ENCODE measurements at regions not wholly inside any gene's neighbourhood (a gene's known extent, or its start where the extent isn't known, plus 50 kb on each side); places are given as distances from the start of the nearest gene placed in this dataset.

DNA sequence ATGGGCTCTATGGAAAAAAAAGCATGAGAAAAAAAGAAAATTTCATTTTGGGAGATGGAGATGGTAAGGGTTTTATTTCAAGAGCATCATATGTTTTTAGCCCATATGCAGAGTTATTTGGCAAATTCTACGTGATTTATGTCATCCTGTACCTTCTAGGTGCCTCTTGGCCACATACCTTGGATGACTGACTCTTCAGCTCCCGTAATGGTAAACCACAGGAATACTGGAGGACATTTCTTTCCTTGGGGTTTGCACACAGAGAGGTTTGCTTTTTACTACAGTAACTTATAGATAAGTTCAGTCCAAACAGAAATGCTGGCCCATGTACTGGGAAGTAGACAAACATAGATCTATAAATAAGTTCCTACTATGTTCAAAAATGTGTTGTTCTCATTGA, 132.2 kb downstream of the SH3BGRL2 start:
- intact Hi-C loops (cut with micrococcal nuclease; ENCODE audit: unreplicated experiment), result no loop called here
- no peaks in the 10 kb centered on the region for H3K4me1 ChIP-seq (ENCODE audit: insufficient read depth, low read length)
- no peak overlapping the region for H3K4me3 ChIP-seq (replicated peaks in 1 of 3; ENCODE audit: insufficient read depth in 1 of 3, low read depth in 2 of 3, low read length in 3 of 3)
- TF ChIP-seq, protein P1, sequence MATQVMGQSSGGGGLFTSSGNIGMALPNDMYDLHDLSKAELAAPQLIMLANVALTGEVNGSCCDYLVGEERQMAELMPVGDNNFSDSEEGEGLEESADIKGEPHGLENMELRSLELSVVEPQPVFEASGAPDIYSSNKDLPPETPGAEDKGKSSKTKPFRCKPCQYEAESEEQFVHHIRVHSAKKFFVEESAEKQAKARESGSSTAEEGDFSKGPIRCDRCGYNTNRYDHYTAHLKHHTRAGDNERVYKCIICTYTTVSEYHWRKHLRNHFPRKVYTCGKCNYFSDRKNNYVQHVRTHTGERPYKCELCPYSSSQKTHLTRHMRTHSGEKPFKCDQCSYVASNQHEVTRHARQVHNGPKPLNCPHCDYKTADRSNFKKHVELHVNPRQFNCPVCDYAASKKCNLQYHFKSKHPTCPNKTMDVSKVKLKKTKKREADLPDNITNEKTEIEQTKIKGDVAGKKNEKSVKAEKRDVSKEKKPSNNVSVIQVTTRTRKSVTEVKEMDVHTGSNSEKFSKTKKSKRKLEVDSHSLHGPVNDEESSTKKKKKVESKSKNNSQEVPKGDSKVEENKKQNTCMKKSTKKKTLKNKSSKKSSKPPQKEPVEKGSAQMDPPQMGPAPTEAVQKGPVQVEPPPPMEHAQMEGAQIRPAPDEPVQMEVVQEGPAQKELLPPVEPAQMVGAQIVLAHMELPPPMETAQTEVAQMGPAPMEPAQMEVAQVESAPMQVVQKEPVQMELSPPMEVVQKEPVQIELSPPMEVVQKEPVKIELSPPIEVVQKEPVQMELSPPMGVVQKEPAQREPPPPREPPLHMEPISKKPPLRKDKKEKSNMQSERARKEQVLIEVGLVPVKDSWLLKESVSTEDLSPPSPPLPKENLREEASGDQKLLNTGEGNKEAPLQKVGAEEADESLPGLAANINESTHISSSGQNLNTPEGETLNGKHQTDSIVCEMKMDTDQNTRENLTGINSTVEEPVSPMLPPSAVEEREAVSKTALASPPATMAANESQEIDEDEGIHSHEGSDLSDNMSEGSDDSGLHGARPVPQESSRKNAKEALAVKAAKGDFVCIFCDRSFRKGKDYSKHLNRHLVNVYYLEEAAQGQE (IDR thresholded peaks at IDR 0.05; ENCODE audit: borderline replicate concordance in 1 of 2, low read depth in 1 of 2, low read length in 2 of 2), result no peak
- TF ChIP-seq BCL6 (CRISPR knock-in tag; IDR thresholded peaks at IDR 0.05) (no peak), TAF15 (IDR thresholded peaks at IDR 0.05; ENCODE audit: low read depth, low read length, poor library complexity, severe bottlenecking) (no peak), ZNF788 (CRISPR knock-in tag; IDR thresholded peaks at IDR 0.05; ENCODE audit: borderline replicate concordance) (no peak), ZSCAN21 (CRISPR knock-in tag; IDR thresholded peaks at IDR 0.05; ENCODE audit: borderline replicate concordance) (no peak), ZNF333 (CRISPR knock-in tag; IDR thresholded peaks at IDR 0.05; ENCODE audit: borderline replicate concordance) (no peak), KDM6A (CRISPR knock-in tag; IDR thresholded peaks at IDR 0.05; ENCODE audit: low read depth) (no peak), ZNF792 (CRISPR knock-in tag; IDR thresholded peaks at IDR 0.05) (no peak), ZNF552 (CRISPR knock-in tag; IDR thresholded peaks at IDR 0.05; ENCODE audit: borderline replicate concordance) (no peak), NFRKB (IDR thresholded peaks at IDR 0.05) (no peak), DNMT3B (CRISPR knock-in tag; conservative IDR thresholded peaks at IDR 0.05) (no peak), ZNF501 (CRISPR knock-in tag; IDR thresholded peaks at IDR 0.05) (no peak), ELF1 (CRISPR knock-in tag; IDR thresholded peaks at IDR 0.05) (no peak), KAT8 (CRISPR knock-in tag; IDR thresholded peaks at IDR 0.05) (no peak), ZNF530 (CRISPR knock-in tag; IDR thresholded peaks at IDR 0.05; ENCODE audit: low read depth) (no peak), ZSCAN29 (CRISPR knock-in tag; conservative IDR thresholded peaks at IDR 0.05) (no peak), ZNF850 (CRISPR knock-in tag; conservative IDR thresholded peaks at IDR 0.05) (no peak), CHD4 (IDR thresholded peaks at IDR 0.05; ENCODE audit: borderline replicate concordance, low read length) (no peak)
- TF ChIP-seq, protein P2, sequence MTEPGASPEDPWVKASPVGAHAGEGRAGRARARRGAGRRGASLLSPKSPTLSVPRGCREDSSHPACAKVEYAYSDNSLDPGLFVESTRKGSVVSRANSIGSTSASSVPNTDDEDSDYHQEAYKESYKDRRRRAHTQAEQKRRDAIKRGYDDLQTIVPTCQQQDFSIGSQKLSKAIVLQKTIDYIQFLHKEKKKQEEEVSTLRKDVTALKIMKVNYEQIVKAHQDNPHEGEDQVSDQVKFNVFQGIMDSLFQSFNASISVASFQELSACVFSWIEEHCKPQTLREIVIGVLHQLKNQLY (CRISPR knock-in tag; IDR thresholded peaks at IDR 0.05), result no peak
- TF ChIP-seq, protein P3, sequence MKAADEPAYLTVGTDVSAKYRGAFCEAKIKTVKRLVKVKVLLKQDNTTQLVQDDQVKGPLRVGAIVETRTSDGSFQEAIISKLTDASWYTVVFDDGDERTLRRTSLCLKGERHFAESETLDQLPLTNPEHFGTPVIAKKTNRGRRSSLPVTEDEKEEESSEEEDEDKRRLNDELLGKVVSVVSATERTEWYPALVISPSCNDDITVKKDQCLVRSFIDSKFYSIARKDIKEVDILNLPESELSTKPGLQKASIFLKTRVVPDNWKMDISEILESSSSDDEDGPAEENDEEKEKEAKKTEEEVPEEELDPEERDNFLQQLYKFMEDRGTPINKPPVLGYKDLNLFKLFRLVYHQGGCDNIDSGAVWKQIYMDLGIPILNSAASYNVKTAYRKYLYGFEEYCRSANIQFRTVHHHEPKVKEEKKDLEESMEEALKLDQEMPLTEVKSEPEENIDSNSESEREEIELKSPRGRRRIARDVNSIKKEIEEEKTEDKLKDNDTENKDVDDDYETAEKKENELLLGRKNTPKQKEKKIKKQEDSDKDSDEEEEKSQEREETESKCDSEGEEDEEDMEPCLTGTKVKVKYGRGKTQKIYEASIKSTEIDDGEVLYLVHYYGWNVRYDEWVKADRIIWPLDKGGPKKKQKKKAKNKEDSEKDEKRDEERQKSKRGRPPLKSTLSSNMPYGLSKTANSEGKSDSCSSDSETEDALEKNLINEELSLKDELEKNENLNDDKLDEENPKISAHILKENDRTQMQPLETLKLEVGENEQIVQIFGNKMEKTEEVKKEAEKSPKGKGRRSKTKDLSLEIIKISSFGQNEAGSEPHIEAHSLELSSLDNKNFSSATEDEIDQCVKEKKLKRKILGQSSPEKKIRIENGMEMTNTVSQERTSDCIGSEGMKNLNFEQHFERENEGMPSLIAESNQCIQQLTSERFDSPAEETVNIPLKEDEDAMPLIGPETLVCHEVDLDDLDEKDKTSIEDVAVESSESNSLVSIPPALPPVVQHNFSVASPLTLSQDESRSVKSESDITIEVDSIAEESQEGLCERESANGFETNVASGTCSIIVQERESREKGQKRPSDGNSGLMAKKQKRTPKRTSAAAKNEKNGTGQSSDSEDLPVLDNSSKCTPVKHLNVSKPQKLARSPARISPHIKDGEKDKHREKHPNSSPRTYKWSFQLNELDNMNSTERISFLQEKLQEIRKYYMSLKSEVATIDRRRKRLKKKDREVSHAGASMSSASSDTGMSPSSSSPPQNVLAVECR (CRISPR knock-in tag; IDR thresholded peaks at IDR 0.05; ENCODE audit: borderline replicate concordance), result no peak
- 5% methylated on average over 2 of the region's 2 CpGs for WGBS (ENCODE audit: low lambda C conversion rate)
- DNase-seq (ENCODE audit: low spot score), result no peak
- ATAC-seq, result no peak
- no peak overlapping the region for H2AFZ ChIP-seq (ENCODE audit: low read length)
- POLR2A ChIA-PET, result no interaction called here
- H3K4me2 ChIP-seq (ENCODE audit: low read depth, low read length), result no peak overlapping the region
- no peaks in the 10 kb centered on the region for H3K79me2 ChIP-seq (ENCODE audit: insufficient read depth, low read length)
- no TSS peak for BruUV-seq (replicated peaks)
- FAIRE-seq, result no peak
- H3K9ac ChIP-seq (ENCODE audit: insufficient read depth, low read depth, low read length), result no peak overlapping the region
- no peaks in the 10 kb centered on the region for H4K20me1 ChIP-seq (ENCODE audit: insufficient read depth, low read length)
- in situ Hi-C loops (cut with HindIII; ENCODE audit: extremely low pct_ligation_motif_present, low pct_unique_long_range_greater_than_20kb), result no loop called here
- no peak overlapping the region for H3K27ac ChIP-seq (ENCODE audit: extremely low read length, insufficient read depth, low read length)
- H3K36me3 ChIP-seq (replicated peaks in 1 of 2; ENCODE audit: control insufficient read depth in 1 of 2, insufficient read depth in 2 of 2, low read length in 2 of 2), result no peaks in the 10 kb centered on the region
- no peaks in the 10 kb centered on the region for H3K9me3 ChIP-seq (ENCODE audit: low read length)
- no peaks in the 10 kb centered on the region for H3K27me3 ChIP-seq (ENCODE audit: control insufficient read depth in 1 of 2, insufficient read depth in 2 of 2, low read length in 2 of 2)
- CTCF ChIA-PET (ENCODE audit: low intra/inter-chr PET ratio, low total read pairs), result no interaction called here

Measured in HepG2 (cell line).